ENCODE measurements at regions not wholly inside any gene's neighbourhood (a gene's known extent, or its start where the extent isn't known, plus 50 kb on each side); places are given as distances from the start of the nearest gene placed in this dataset.
"Not testable (repeated sequence)": the region's sequence is repeated elsewhere in the genome, so short reads cannot be mapped to it uniquely, and the experiment has no call there.

DNA sequence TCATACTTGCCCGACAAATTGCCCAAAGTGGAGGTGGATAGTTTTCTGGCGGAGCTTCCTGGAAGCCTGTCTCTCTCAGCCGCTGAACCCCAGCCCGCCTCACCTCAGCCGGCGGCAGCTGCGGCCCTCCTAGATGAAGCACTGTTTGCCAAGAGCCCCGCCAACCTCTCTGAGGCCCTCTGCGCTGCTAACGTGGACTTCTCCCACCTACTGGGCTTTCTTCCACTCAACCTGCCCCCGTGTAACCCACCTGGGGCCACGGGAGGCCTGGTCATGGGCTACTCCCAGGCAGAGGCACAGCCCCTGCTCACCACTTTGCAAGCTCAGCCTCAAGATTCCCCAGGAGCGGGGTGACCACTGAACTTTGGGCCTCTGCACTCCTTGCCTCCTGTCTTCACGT, 254.1 kb downstream of the NKX6-1 start:
- TF ChIP-seq, protein P1, sequence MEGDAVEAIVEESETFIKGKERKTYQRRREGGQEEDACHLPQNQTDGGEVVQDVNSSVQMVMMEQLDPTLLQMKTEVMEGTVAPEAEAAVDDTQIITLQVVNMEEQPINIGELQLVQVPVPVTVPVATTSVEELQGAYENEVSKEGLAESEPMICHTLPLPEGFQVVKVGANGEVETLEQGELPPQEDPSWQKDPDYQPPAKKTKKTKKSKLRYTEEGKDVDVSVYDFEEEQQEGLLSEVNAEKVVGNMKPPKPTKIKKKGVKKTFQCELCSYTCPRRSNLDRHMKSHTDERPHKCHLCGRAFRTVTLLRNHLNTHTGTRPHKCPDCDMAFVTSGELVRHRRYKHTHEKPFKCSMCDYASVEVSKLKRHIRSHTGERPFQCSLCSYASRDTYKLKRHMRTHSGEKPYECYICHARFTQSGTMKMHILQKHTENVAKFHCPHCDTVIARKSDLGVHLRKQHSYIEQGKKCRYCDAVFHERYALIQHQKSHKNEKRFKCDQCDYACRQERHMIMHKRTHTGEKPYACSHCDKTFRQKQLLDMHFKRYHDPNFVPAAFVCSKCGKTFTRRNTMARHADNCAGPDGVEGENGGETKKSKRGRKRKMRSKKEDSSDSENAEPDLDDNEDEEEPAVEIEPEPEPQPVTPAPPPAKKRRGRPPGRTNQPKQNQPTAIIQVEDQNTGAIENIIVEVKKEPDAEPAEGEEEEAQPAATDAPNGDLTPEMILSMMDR (conservative IDR thresholded peaks at IDR 0.05; ENCODE audit: low read depth, low read length) = not testable (repeated sequence)
- TF ChIP-seq EZH2 (IDR thresholded peaks at IDR 0.05; ENCODE audit: borderline replicate concordance, low read depth, low read length, poor library complexity, severe bottlenecking) = not testable (repeated sequence)
